ENCODE measurements at regions not wholly inside any gene's neighbourhood (a gene's known extent, or its start where the extent isn't known, plus 50 kb on each side); places are given as distances from the start of the nearest gene placed in this dataset.

DNA sequence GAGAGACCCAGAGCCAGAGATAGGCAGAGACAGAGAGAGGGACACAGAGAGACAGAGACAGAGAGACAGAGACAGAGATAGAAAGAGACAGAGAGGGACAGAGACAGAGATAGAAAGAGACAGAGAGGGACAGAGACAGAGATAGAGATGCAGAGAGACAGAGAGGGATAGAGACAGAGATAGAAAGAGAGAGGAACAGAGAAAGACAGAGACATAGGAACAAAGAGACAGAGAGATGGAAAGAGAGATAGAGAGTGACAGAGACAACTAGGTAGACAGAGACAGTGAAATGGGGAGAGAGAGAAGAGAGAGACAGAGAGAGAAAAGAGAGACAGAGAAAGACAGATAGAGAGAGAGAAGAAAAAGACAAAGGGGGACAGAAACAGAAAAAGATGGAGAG lies 165.4 kb upstream of the FOXQ1 start:
- TF ChIP-seq, protein P1, sequence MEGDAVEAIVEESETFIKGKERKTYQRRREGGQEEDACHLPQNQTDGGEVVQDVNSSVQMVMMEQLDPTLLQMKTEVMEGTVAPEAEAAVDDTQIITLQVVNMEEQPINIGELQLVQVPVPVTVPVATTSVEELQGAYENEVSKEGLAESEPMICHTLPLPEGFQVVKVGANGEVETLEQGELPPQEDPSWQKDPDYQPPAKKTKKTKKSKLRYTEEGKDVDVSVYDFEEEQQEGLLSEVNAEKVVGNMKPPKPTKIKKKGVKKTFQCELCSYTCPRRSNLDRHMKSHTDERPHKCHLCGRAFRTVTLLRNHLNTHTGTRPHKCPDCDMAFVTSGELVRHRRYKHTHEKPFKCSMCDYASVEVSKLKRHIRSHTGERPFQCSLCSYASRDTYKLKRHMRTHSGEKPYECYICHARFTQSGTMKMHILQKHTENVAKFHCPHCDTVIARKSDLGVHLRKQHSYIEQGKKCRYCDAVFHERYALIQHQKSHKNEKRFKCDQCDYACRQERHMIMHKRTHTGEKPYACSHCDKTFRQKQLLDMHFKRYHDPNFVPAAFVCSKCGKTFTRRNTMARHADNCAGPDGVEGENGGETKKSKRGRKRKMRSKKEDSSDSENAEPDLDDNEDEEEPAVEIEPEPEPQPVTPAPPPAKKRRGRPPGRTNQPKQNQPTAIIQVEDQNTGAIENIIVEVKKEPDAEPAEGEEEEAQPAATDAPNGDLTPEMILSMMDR (IDR thresholded peaks at IDR 0.05; ENCODE audit: extremely low read depth, missing control alignments): no peak
- no peak for DNase-seq (ENCODE audit: low spot score)

DNA sequence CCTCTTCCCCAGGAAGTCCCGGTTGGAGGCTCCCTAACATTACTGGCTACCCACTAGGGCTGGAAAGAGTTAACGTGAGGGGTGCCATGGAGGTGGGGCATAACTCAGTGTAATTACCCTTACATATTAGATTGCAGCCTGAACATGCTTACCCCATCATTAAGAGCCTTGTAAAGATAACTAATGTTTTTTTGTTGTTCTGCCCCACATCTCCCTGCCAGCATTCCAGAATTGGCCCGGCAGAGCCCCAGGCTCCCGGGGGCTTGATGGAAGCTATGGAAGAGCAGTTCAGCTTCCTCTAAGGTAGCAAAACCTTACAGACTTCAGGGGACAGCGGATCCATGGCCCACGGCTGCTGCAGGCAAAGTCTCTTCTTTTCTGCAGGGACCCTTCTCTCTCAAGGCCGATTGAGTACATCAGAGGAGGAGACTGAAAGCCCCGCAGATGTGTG lies 166.1 kb upstream of the FOXQ1 start:
- TF ChIP-seq, protein P1 (IDR thresholded peaks at IDR 0.05; ENCODE audit: extremely low read depth, missing control alignments): no peak
- DNase-seq (ENCODE audit: low spot score): no peak

- no peak for DNase-seq (ENCODE audit: low spot score)
- TF ChIP-seq, protein P1 (IDR thresholded peaks at IDR 0.05; ENCODE audit: extremely low read depth, missing control alignments): no peak
Measured at GRCh38 chr6:1144842-1145767, 166.8 kb upstream of the FOXQ1 start.

- no peak for DNase-seq (ENCODE audit: low spot score)
- TF ChIP-seq, protein P1 (IDR thresholded peaks at IDR 0.05; ENCODE audit: extremely low read depth, missing control alignments): no peak
Measured at GRCh38 chr6:1143655-1144054, 168.2 kb upstream of the FOXQ1 start.

- no peak for DNase-seq (ENCODE audit: low spot score)
- TF ChIP-seq, protein P1 (IDR thresholded peaks at IDR 0.05; ENCODE audit: extremely low read depth, missing control alignments): no peak
Measured at GRCh38 chr6:1139155-1139890, 172.6 kb upstream of the FOXQ1 start.

DNA sequence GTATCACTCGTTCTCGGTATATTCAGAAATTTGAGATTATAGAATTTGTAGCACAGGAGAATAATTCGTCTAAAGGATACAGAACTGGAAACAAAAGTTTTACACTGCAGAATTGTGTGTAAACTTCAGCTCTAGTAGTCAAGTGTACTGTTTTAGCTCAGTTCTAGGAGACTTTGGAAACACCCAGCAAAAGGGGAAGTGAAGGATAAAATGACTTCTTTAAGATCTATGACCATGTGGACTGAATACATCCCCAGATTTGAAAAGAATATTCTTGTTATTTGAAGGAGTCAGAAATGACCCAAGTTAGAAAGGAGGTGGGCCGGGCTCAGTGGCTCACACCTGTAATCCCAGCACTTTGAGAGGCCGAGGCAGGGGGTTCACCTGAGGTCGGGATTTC lies 174.0 kb upstream of the FOXQ1 start:
- TF ChIP-seq, protein P1 (IDR thresholded peaks at IDR 0.05; ENCODE audit: extremely low read depth, missing control alignments): no peak
- DNase-seq (ENCODE audit: low spot score): no peak

DNA sequence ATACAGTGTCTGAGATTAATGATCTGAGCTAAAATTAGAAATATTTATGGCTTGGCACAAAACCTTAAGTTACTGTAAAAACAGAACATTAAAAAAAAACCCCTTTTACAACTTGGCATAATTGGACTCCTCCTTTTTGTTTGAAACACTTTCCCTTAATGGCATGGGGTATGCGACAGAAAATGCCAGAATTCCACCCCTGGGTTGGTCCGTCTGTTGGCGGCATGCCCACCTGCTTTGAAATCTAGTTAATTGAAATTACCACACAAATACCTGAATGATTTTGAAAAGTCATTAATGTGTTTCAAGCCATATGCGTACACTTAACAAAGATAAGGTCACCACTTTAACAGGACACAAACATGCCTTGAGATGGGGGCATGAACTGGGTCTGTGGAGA lies 175.1 kb upstream of the FOXQ1 start:
- TF ChIP-seq, protein P1 (IDR thresholded peaks at IDR 0.05; ENCODE audit: extremely low read depth, missing control alignments): no peak
- no peak for DNase-seq (ENCODE audit: low spot score)

All from GM20000 (cell line).